ENCODE measurements at regions not wholly inside any gene's neighbourhood (a gene's known extent, or its start where the extent isn't known, plus 50 kb on each side); places are given as distances from the start of the nearest gene placed in this dataset.
"Not testable (repeated sequence)": the region's sequence is repeated elsewhere in the genome, so short reads cannot be mapped to it uniquely, and the experiment has no call there.

GRCh38 chr3:86828751-86829150 is 162.2 kb downstream of the VGLL3 start:
- Histone ChIP-seq H3K4me2 (ENCODE audit: low read length) (no peak overlapping the region), H3K27ac (ENCODE audit: low read length) (no peak overlapping the region), H3K4me3 (ENCODE audit: low read length) (no peak overlapping the region), H3K79me2 (ENCODE audit: low read length) (no peaks in the 10 kb centered on the region), H3K9me3 (ENCODE audit: insufficient read depth, low read length) (no peaks in the 10 kb centered on the region), H4K20me1 (ENCODE audit: insufficient read depth, low read length) (no peaks in the 10 kb centered on the region), H2AFZ (ENCODE audit: low read depth, low read length) (no peak overlapping the region), H3K9ac (ENCODE audit: low read length) (no peak overlapping the region), H3K27me3 (ENCODE audit: low read depth, low read length) (no peaks in the 10 kb centered on the region), H3K4me1 (ENCODE audit: low read length) (no peaks in the 10 kb centered on the region), H3K36me3 (replicated peaks; ENCODE audit: low read depth, low read length) (no peaks in the 10 kb centered on the region)
- no peak for TF ChIP-seq CTCF (IDR thresholded peaks at IDR 0.05; ENCODE audit: low read depth, low read length)
- TF ChIP-seq EZH2phosphoT487 (IDR thresholded peaks at IDR 0.05; ENCODE audit: low read depth) = no peak

GRCh38 chr3:86827582-86827981 is 163.4 kb downstream of the VGLL3 start:
- not testable (repeated sequence) for H3K36me3 ChIP-seq (replicated peaks; ENCODE audit: low read depth, low read length); H3K9me3 ChIP-seq (ENCODE audit: insufficient read depth, low read length); H3K9ac ChIP-seq (ENCODE audit: low read length); H2AFZ ChIP-seq (ENCODE audit: low read depth, low read length); H4K20me1 ChIP-seq (ENCODE audit: insufficient read depth, low read length); H3K27ac ChIP-seq (ENCODE audit: low read length); H3K4me1 ChIP-seq (ENCODE audit: low read length); H3K4me2 ChIP-seq (ENCODE audit: low read length); H3K79me2 ChIP-seq (ENCODE audit: low read length); H3K4me3 ChIP-seq (ENCODE audit: low read length); H3K27me3 ChIP-seq (ENCODE audit: low read depth, low read length)

GRCh38 chr3:86826292-86826691 is 164.7 kb downstream of the VGLL3 start:
- H3K27ac ChIP-seq (ENCODE audit: low read length) = no peak overlapping the region
- no peaks in the 10 kb centered on the region for H3K4me1 ChIP-seq (ENCODE audit: low read length)
- no peaks in the 10 kb centered on the region for H3K9me3 ChIP-seq (ENCODE audit: insufficient read depth, low read length)
- H2AFZ ChIP-seq (ENCODE audit: low read depth, low read length) = no peak overlapping the region
- no peak overlapping the region for H3K4me3 ChIP-seq (ENCODE audit: low read length)
- H3K27me3 ChIP-seq (ENCODE audit: low read depth, low read length) = no peaks in the 10 kb centered on the region
- H3K79me2 ChIP-seq (ENCODE audit: low read length) = no peaks in the 10 kb centered on the region
- no peak overlapping the region for H3K4me2 ChIP-seq (ENCODE audit: low read length)
- TF ChIP-seq EZH2phosphoT487 (IDR thresholded peaks at IDR 0.05; ENCODE audit: low read depth) (no peak), CTCF (IDR thresholded peaks at IDR 0.05; ENCODE audit: low read depth, low read length) (no peak)
- no peak overlapping the region for H3K9ac ChIP-seq (ENCODE audit: low read length)
- H4K20me1 ChIP-seq (ENCODE audit: insufficient read depth, low read length) = no peaks in the 10 kb centered on the region
- no peaks in the 10 kb centered on the region for H3K36me3 ChIP-seq (replicated peaks; ENCODE audit: low read depth, low read length)

GRCh38 chr3:86815880-86816279 is 175.1 kb downstream of the VGLL3 start:
- Histone ChIP-seq H3K9me3 (ENCODE audit: insufficient read depth, low read length) (no peaks in the 10 kb centered on the region), H3K27me3 (ENCODE audit: low read depth, low read length) (no peaks in the 10 kb centered on the region), H3K27ac (ENCODE audit: low read length) (no peak overlapping the region), H3K4me3 (ENCODE audit: low read length) (no peak overlapping the region), H3K4me1 (ENCODE audit: low read length) (no peaks in the 10 kb centered on the region), H2AFZ (ENCODE audit: low read depth, low read length) (no peak overlapping the region), H3K4me2 (ENCODE audit: low read length) (no peak overlapping the region), H3K9ac (ENCODE audit: low read length) (no peak overlapping the region), H4K20me1 (ENCODE audit: insufficient read depth, low read length) (no peaks in the 10 kb centered on the region), H3K36me3 (replicated peaks; ENCODE audit: low read depth, low read length) (no peaks in the 10 kb centered on the region), H3K79me2 (ENCODE audit: low read length) (no peaks in the 10 kb centered on the region)
- no peak for TF ChIP-seq CTCF (IDR thresholded peaks at IDR 0.05; ENCODE audit: low read depth, low read length)
- TF ChIP-seq EZH2phosphoT487 (IDR thresholded peaks at IDR 0.05; ENCODE audit: low read depth) = no peak
